ENCODE measurements at regions not wholly inside any gene's neighbourhood (a gene's known extent, or its start where the extent isn't known, plus 50 kb on each side); places are given as distances from the start of the nearest gene placed in this dataset.
"Not testable (repeated sequence)": the region's sequence is repeated elsewhere in the genome, so short reads cannot be mapped to it uniquely, and the experiment has no call there.

GRCh38 chr6:135616655-135617054, 119.1 kb upstream of the AHI1 start:
- H3K36me3 ChIP-seq, result no peaks in the 10 kb centered on the region
- H3K27me3 ChIP-seq, result no peaks in the 10 kb centered on the region
- DNase-seq (ENCODE audit: low spot score in 2 of 2), result no peak
- TF ChIP-seq POLR2A (IDR thresholded peaks at IDR 0.05), result no peak
- no peak for TF ChIP-seq CTCF (IDR thresholded peaks at IDR 0.05)
- no peak for TF ChIP-seq POLR2AphosphoS5 (IDR thresholded peaks at IDR 0.05)
- H3K27ac ChIP-seq, result no peak overlapping the region
- intact Hi-C loops (cut with DNase I; ENCODE audit: low total_unique reads), result no loop called here
- no peak overlapping the region for H3K4me3 ChIP-seq
- no peaks in the 10 kb centered on the region for H3K4me1 ChIP-seq
- no peaks in the 10 kb centered on the region for H3K9me3 ChIP-seq

GRCh38 chr6:135617222-135617621, 119.7 kb upstream of the AHI1 start:
- Histone ChIP-seq H3K4me1 (no peaks in the 10 kb centered on the region), H3K36me3 (no peaks in the 10 kb centered on the region), H3K4me3 (no peak overlapping the region), H3K9me3 (no peaks in the 10 kb centered on the region), H3K27me3 (no peaks in the 10 kb centered on the region), H3K27ac (no peak overlapping the region)
- DNase-seq (ENCODE audit: low spot score in 2 of 2), result no peak
- TF ChIP-seq POLR2A (IDR thresholded peaks at IDR 0.05) (no peak), CTCF (IDR thresholded peaks at IDR 0.05) (no peak), POLR2AphosphoS5 (IDR thresholded peaks at IDR 0.05) (no peak)
- intact Hi-C loops (cut with DNase I; ENCODE audit: low total_unique reads), result no loop called here

GRCh38 chr6:135622081-135622480, 124.5 kb upstream of the AHI1 start:
- intact Hi-C loops (cut with DNase I; ENCODE audit: low total_unique reads), result no loop called here
- DNase-seq (ENCODE audit: low spot score in 2 of 2), result no peak
- Histone ChIP-seq H3K4me1 (no peaks in the 10 kb centered on the region), H3K36me3 (no peaks in the 10 kb centered on the region), H3K9me3 (no peaks in the 10 kb centered on the region), H3K4me3 (no peak overlapping the region), H3K27me3 (no peaks in the 10 kb centered on the region), H3K27ac (no peak overlapping the region)
- no peak for TF ChIP-seq POLR2AphosphoS5 (IDR thresholded peaks at IDR 0.05)
- TF ChIP-seq CTCF (IDR thresholded peaks at IDR 0.05), result no peak
- TF ChIP-seq POLR2A (IDR thresholded peaks at IDR 0.05), result no peak

- TF ChIP-seq POLR2AphosphoS5 (IDR thresholded peaks at IDR 0.05), result no peak
- TF ChIP-seq CTCF (IDR thresholded peaks at IDR 0.05), result no peak
- TF ChIP-seq POLR2A (IDR thresholded peaks at IDR 0.05), result no peak
- intact Hi-C loops (cut with DNase I; ENCODE audit: low total_unique reads), result no loop called here
- DNase-seq (ENCODE audit: low spot score in 2 of 2), result no peak
These were observed 126.4 kb upstream of the AHI1 start for GRCh38 chr6:135623979-135624378.

GRCh38 chr6:135624402-135625295, 127.1 kb upstream of the AHI1 start:
- Histone ChIP-seq H3K9me3 (no peaks in the 10 kb centered on the region), H3K36me3 (no peaks in the 10 kb centered on the region), H3K4me3 (no peak overlapping the region), H3K27ac (no peak overlapping the region), H3K4me1 (no peaks in the 10 kb centered on the region), H3K27me3 (no peaks in the 10 kb centered on the region)
- intact Hi-C loops (cut with DNase I; ENCODE audit: low total_unique reads), result no loop called here
- no peak for DNase-seq (ENCODE audit: low spot score in 2 of 2)
- TF ChIP-seq POLR2A (IDR thresholded peaks at IDR 0.05), result no peak
- TF ChIP-seq POLR2AphosphoS5 (IDR thresholded peaks at IDR 0.05), result no peak
- TF ChIP-seq CTCF (IDR thresholded peaks at IDR 0.05), result no peak

More at GRCh38 chr6:135623979-135624378, 126.4 kb upstream of the AHI1 start:
- Histone ChIP-seq H3K9me3 (no peaks in the 10 kb centered on the region), H3K27ac (no peak overlapping the region), H3K4me3 (no peak overlapping the region), H3K4me1 (no peaks in the 10 kb centered on the region), H3K36me3 (no peaks in the 10 kb centered on the region), H3K27me3 (no peaks in the 10 kb centered on the region)

GRCh38 chr6:135626001-135626400, 128.5 kb upstream of the AHI1 start:
- DNase-seq (ENCODE audit: low spot score in 2 of 2); intact Hi-C loops (cut with DNase I; ENCODE audit: low total_unique reads); H3K9me3 ChIP-seq; H3K27me3 ChIP-seq; H3K4me3 ChIP-seq; H3K27ac ChIP-seq; H3K36me3 ChIP-seq; H3K4me1 ChIP-seq: not testable (repeated sequence)

Data from breast epithelium (tissue), 4 donors.